ENCODE measurements at regions not wholly inside any gene's neighbourhood (a gene's known extent, or its start where the extent isn't known, plus 50 kb on each side); places are given as distances from the start of the nearest gene placed in this dataset.

DNA sequence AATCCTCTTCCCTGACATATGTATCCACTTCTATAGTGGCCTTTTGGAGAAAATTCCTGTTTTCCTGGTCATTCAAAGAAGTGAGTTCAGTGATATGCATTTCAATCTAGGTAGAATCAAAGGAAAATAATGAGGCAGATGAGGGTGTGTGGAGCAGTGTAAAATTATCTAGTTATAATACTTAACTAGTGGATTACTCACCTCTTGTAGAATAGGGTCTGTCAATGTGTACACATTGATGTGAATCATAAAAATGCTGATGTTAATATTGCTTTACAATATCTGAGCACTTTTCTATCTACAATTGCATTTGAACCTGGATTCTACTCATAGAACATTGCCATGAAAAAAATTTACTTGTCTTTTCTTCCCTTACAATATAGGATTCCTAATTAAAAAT lies 293.5 kb downstream of the GBA3 start:
- H3K4me1 ChIP-seq (ENCODE audit: insufficient read depth, low read length) = no peaks in the 10 kb centered on the region
- intact Hi-C loops (cut with DNase I, micrococcal nuclease) = no loop called here
- H3K9me3 ChIP-seq (ENCODE audit: control insufficient read depth in 1 of 2, insufficient read depth in 1 of 2, low read length in 2 of 2) = no peaks in the 10 kb centered on the region
- Mint-ChIP-seq H3K27me3 (no peaks in the 10 kb centered on the region), H3K4me3 (no peak overlapping the region), H3K27ac (no peak overlapping the region), H3K36me3 (ENCODE audit: low read depth) (no peaks in the 10 kb centered on the region), H3K4me1 (ENCODE audit: low read depth) (no peaks in the 10 kb centered on the region), H3K9me3 (peaks cover 12% of the 10 kb centered on the region)
- DNase-seq (no peak), ATAC-seq (ENCODE audit: poor library complexity) (no peak)
- TF ChIP-seq, protein P1, sequence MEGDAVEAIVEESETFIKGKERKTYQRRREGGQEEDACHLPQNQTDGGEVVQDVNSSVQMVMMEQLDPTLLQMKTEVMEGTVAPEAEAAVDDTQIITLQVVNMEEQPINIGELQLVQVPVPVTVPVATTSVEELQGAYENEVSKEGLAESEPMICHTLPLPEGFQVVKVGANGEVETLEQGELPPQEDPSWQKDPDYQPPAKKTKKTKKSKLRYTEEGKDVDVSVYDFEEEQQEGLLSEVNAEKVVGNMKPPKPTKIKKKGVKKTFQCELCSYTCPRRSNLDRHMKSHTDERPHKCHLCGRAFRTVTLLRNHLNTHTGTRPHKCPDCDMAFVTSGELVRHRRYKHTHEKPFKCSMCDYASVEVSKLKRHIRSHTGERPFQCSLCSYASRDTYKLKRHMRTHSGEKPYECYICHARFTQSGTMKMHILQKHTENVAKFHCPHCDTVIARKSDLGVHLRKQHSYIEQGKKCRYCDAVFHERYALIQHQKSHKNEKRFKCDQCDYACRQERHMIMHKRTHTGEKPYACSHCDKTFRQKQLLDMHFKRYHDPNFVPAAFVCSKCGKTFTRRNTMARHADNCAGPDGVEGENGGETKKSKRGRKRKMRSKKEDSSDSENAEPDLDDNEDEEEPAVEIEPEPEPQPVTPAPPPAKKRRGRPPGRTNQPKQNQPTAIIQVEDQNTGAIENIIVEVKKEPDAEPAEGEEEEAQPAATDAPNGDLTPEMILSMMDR (IDR thresholded peaks at IDR 0.05) = no peak
- H3K36me3 ChIP-seq (ENCODE audit: insufficient read depth, low read length) = no peaks in the 10 kb centered on the region
- POLR2A ChIA-PET = no interaction called here
- H3K4me3 ChIP-seq (ENCODE audit: low read length) = no peak overlapping the region
- CTCF ChIA-PET = no interaction called here
- H3K27ac ChIP-seq (ENCODE audit: low read depth in 1 of 2, low read length in 2 of 2) = no peak overlapping the region
- H3K27me3 ChIP-seq (ENCODE audit: control insufficient read depth in 1 of 2, insufficient read depth in 2 of 2, low read length in 2 of 2) = no peaks in the 10 kb centered on the region

DNA sequence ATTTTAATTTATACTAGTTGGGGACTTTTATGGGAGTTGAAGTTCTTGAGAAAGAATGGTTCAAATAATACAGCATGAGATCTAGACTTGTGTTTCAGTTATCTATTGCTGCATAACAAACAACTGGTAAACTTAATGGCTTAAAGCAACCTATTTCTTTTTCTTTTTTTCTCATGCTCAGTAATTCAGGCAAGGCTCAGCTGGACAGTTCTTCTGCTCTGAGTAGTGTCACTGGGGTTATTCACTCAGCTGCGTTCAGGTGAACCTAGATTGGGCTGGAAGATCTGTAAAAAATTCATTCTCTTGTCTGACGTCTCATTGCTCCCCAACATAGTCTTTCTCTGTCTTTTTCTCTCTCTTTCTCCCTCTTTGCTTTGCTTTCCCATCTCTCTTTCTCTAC lies 291.7 kb downstream of the GBA3 start:
- ChIA-PET CTCF (no interaction called here), POLR2A (no interaction called here)
- DNase-seq (no peak), ATAC-seq (ENCODE audit: poor library complexity) (no peak)
- Mint-ChIP-seq H3K4me1 (ENCODE audit: low read depth) (no peaks in the 10 kb centered on the region), H3K27ac (no peak overlapping the region), H3K36me3 (ENCODE audit: low read depth) (no peaks in the 10 kb centered on the region), H3K9me3 (peaks cover 14% of the 10 kb centered on the region), H3K4me3 (no peak overlapping the region), H3K27me3 (no peaks in the 10 kb centered on the region)
- Histone ChIP-seq H3K4me1 (ENCODE audit: insufficient read depth, low read length) (no peaks in the 10 kb centered on the region), H3K4me3 (ENCODE audit: low read length) (no peak overlapping the region), H3K27ac (ENCODE audit: low read depth in 1 of 2, low read length in 2 of 2) (no peak overlapping the region), H3K27me3 (ENCODE audit: control insufficient read depth in 1 of 2, insufficient read depth in 2 of 2, low read length in 2 of 2) (no peaks in the 10 kb centered on the region), H3K9me3 (ENCODE audit: control insufficient read depth in 1 of 2, insufficient read depth in 1 of 2, low read length in 2 of 2) (peaks cover 0 to 3% of the 10 kb centered on the region in 2 experiments), H3K36me3 (ENCODE audit: insufficient read depth, low read length) (no peaks in the 10 kb centered on the region)
- TF ChIP-seq, protein P1 (IDR thresholded peaks at IDR 0.05) = no peak
- intact Hi-C loops (cut with DNase I, micrococcal nuclease) = no loop called here

DNA sequence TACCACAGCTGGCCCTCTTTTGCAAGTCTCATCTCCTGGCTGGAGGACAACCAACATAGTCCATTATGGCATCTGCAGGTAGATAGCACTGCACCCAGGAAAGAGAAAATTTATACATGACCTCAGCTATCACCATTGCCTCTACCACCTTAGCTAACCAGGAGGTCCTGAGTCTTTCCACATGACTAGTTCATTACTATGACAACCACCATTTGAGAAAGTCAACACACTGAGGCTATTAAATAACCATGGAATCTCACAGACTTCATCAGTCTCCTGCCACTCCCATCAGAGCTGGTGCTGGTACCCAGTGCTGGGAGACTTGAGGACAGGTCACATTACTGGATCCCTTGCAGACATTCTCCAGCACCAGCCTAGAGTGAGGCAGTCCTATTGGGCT lies 285.9 kb downstream of the GBA3 start:
- Histone ChIP-seq H3K4me3 (ENCODE audit: low read length) (no peak overlapping the region), H3K27ac (ENCODE audit: low read depth in 1 of 2, low read length in 2 of 2) (no peak overlapping the region), H3K4me1 (ENCODE audit: insufficient read depth, low read length) (no peaks in the 10 kb centered on the region), H3K27me3 (ENCODE audit: control insufficient read depth in 1 of 2, insufficient read depth in 2 of 2, low read length in 2 of 2) (no peaks in the 10 kb centered on the region), H3K36me3 (ENCODE audit: insufficient read depth, low read length) (no peaks in the 10 kb centered on the region), H3K9me3 (ENCODE audit: control insufficient read depth in 1 of 2, insufficient read depth in 1 of 2, low read length in 2 of 2) (peaks cover 6 to 13% of the 10 kb centered on the region in 2 experiments)
- Mint-ChIP-seq H3K36me3 (ENCODE audit: low read depth) (no peaks in the 10 kb centered on the region), H3K9me3 (peaks cover 10% of the 10 kb centered on the region), H3K27me3 (no peaks in the 10 kb centered on the region), H3K27ac (no peak overlapping the region), H3K4me3 (no peak overlapping the region), H3K4me1 (ENCODE audit: low read depth) (no peaks in the 10 kb centered on the region)
- CTCF ChIA-PET = no interaction called here
- intact Hi-C loops (cut with DNase I, micrococcal nuclease) = no loop called here
- DNase-seq (no peak), ATAC-seq (ENCODE audit: poor library complexity) (no peak)
- POLR2A ChIA-PET = no interaction called here
- TF ChIP-seq, protein P1 (IDR thresholded peaks at IDR 0.05) = no peak

Data from CD4-positive, alpha-beta T cell (primary cell).